ENCODE measurements at regions not wholly inside any gene's neighbourhood (a gene's known extent, or its start where the extent isn't known, plus 50 kb on each side); places are given as distances from the start of the nearest gene placed in this dataset.
"Not testable (repeated sequence)": the region's sequence is repeated elsewhere in the genome, so short reads cannot be mapped to it uniquely, and the experiment has no call there.

GRCh38 chr10:35942057-35942456 lies 300.0 kb upstream of the FZD8 start:
- no peak for DNase-seq

- no peak for DNase-seq
These were observed 298.3 kb upstream of the FZD8 start for GRCh38 chr10:35940141-35941041.

- DNase-seq = no peak
These were observed 296.1 kb upstream of the FZD8 start for GRCh38 chr10:35938160-35938559.

- DNase-seq = no peak
These were observed 295.4 kb upstream of the FZD8 start for GRCh38 chr10:35937546-35937945.

- DNase-seq = no peak
These were observed 292.5 kb upstream of the FZD8 start for GRCh38 chr10:35934642-35934995.

GRCh38 chr10:35933940-35934641 lies 292.0 kb upstream of the FZD8 start:
- no peak for DNase-seq

- DNase-seq = no peak
These were observed 291.4 kb upstream of the FZD8 start for GRCh38 chr10:35933491-35933890.

GRCh38 chr10:35929962-35930361 lies 287.9 kb upstream of the FZD8 start:
- DNase-seq = not testable (repeated sequence)

- DNase-seq = no peak
These were observed 286.7 kb upstream of the FZD8 start for GRCh38 chr10:35928748-35929147.

- no peak for DNase-seq
These were observed 285.9 kb upstream of the FZD8 start for GRCh38 chr10:35927990-35928488.

GRCh38 chr10:35927341-35927740 lies 285.2 kb upstream of the FZD8 start:
- DNase-seq = no peak

- DNase-seq = no peak
These were observed 284.8 kb upstream of the FZD8 start for GRCh38 chr10:35926846-35927245.

- no peak for DNase-seq
These were observed 283.4 kb upstream of the FZD8 start for GRCh38 chr10:35925493-35925892.

- no peak for DNase-seq
These were observed 282.7 kb upstream of the FZD8 start for GRCh38 chr10:35924759-35925158.

GRCh38 chr10:35922876-35923600 lies 280.9 kb upstream of the FZD8 start:
- no peak for DNase-seq

GRCh38 chr10:35921866-35922350 lies 279.8 kb upstream of the FZD8 start:
- no peak for DNase-seq

GRCh38 chr10:35916791-35917190 lies 274.7 kb upstream of the FZD8 start:
- DNase-seq = no peak

GRCh38 chr10:35913628-35914027 lies 271.5 kb upstream of the FZD8 start:
- DNase-seq = no peak

GRCh38 chr10:35912615-35913569 lies 270.8 kb upstream of the FZD8 start:
- no peak for DNase-seq

- no peak for DNase-seq
These were observed 269.9 kb upstream of the FZD8 start for GRCh38 chr10:35911954-35912353.

GRCh38 chr10:35911233-35911632 lies 269.1 kb upstream of the FZD8 start:
- DNase-seq = no peak
